SU-DHL-6 (cell line): ENCODE measurements at regions not wholly inside any gene's neighbourhood (a gene's known extent, or its start where the extent isn't known, plus 50 kb on each side); places are given as distances from the start of the nearest gene placed in this dataset.

Source experiments
- H2AFZ ChIP-seq: fragments of 200-600 bp; sonication (generic); 2 replicates; pipeline ENCODE4 v1.6.1; 2014; ENCODE audit warnings: low read depth, mild to moderate bottlenecking, moderate library complexity, mixed read lengths, antibody characterized with exemption, low read length; ENCODE audit not compliant: severe bottlenecking
- H3F3A ChIP-seq: fragments of 200-600 bp; shearing (Covaris generic); 2 replicates; pipeline ENCODE4 v1.6.0; 2016; ENCODE audit warnings: antibody characterized with exemption, mild to moderate bottlenecking; ENCODE audit not compliant: insufficient read depth
- H3K27ac ChIP-seq: fragments of 200-600 bp; sonication (generic); 2 replicates; pipeline ENCODE4 v1.5.1; 2016; ENCODE audit warnings: low read depth, mild to moderate bottlenecking, low read length, moderate library complexity, mixed read lengths
- H3K27me3 ChIP-seq: fragments of 200-600 bp; sonication (generic), shearing (Covaris generic); 2 replicates; pipeline ENCODE4 v1.6.0; 2014; ENCODE audit warnings: mild to moderate bottlenecking, low read length
- H3K36me3 ChIP-seq: fragments of 200-600 bp; sonication (generic); 2 replicates; pipeline ENCODE4 v1.6.1; 2014; ENCODE audit warnings: mild to moderate bottlenecking, low read length, mixed read lengths
- H3K4me2 ChIP-seq: fragments of 300-600, 200-600 bp; shearing (Covaris generic), sonication (generic); 2 replicates; pipeline ENCODE4 v1.6.0; 2014; ENCODE audit warnings: low read length, low read depth, mild to moderate bottlenecking; ENCODE audit not compliant: poor library complexity, severe bottlenecking
- H3K4me3 ChIP-seq: fragments of 200-600 bp; sonication (generic); 2 replicates; pipeline ENCODE4 v1.5.1; 2014; ENCODE audit warnings: antibody characterized with exemption, low read length, mild to moderate bottlenecking, mixed read lengths; ENCODE audit not compliant: insufficient read depth, poor library complexity, severe bottlenecking
- H3K79me2 ChIP-seq: fragments of 200-600 bp; sonication (generic); 2 replicates; pipeline ENCODE4 v1.6.1; 2014; ENCODE audit warnings: mild to moderate bottlenecking, low read length, moderate library complexity; ENCODE audit not compliant: insufficient read depth
- H3K9ac ChIP-seq: fragments of 200-600 bp; sonication (generic); 2 replicates; pipeline ENCODE4 v1.7.0; 2014; ENCODE audit warnings: mild to moderate bottlenecking, low read length
- H3K9me2 ChIP-seq: fragments of 200-600 bp; sonication (generic); replicated peaks from 2 replicates; pipeline ENCODE4 v1.6.1; 2014; ENCODE audit warnings: low read length; ENCODE audit not compliant: insufficient read depth
- H3K9me3 ChIP-seq: fragments of 200-600 bp; sonication (generic); 2 replicates; pipeline ENCODE4 v1.6.1; 2014; ENCODE audit warnings: low read length, mixed read lengths; ENCODE audit not compliant: insufficient read depth
- H4K20me1 ChIP-seq: fragments of 200-600 bp; sonication (generic); 2 replicates; pipeline ENCODE4 v1.6.1; 2014; ENCODE audit warnings: low read depth, mild to moderate bottlenecking, antibody characterized with exemption, low read length, moderate library complexity, mixed read lengths
- CTCF ChIP-seq: fragments of 200-600 bp; sonication (generic); IDR thresholded peaks from one replicate; pipeline ENCODE4 v1.5.1; 2017; ENCODE audit warnings: antibody characterized with exemption, mild to moderate bottlenecking, low read length, moderate library complexity; ENCODE audit not compliant: insufficient read depth, poor library complexity, severe bottlenecking
- EZH2phosphoT487 ChIP-seq: fragments of 200-600 bp; sonication (generic), shearing (Covaris generic); conservative IDR thresholded peaks from 2 replicates; pipeline ENCODE4 v1.6.1; 2018; ENCODE audit warnings: mild to moderate bottlenecking, antibody characterized with exemption, low read length, moderate library complexity, mixed read lengths

GRCh38 chr15:36075333-36075732, 504.1 kb upstream of the CDIN1 start:
- Histone ChIP-seq H3K79me2 (no peaks in the 10 kb centered on the region), H4K20me1 (no peaks in the 10 kb centered on the region), H2AFZ (no peak overlapping the region), H3F3A (no peaks in the 10 kb centered on the region), H3K36me3 (no peaks in the 10 kb centered on the region), H3K9me3 (no peaks in the 10 kb centered on the region), H3K9ac (no peak overlapping the region), H3K9me2 (no peaks in the 10 kb centered on the region), H3K4me3 (no peak overlapping the region), H3K27ac (no peak overlapping the region), H3K27me3 (no peaks in the 10 kb centered on the region), H3K4me2 (no peak overlapping the region)
- TF ChIP-seq CTCF (no peak), EZH2phosphoT487 (no peak)

GRCh38 chr15:36079021-36079420, 500.4 kb upstream of the CDIN1 start:
- H3K9ac ChIP-seq = no peak overlapping the region
- no peak overlapping the region for H3K27ac ChIP-seq
- no peak overlapping the region for H3K4me2 ChIP-seq
- no peaks in the 10 kb centered on the region for H3K9me3 ChIP-seq
- TF ChIP-seq EZH2phosphoT487 (no peak), CTCF (no peak)
- no peaks in the 10 kb centered on the region for H3F3A ChIP-seq
- no peaks in the 10 kb centered on the region for H3K9me2 ChIP-seq
- H3K4me3 ChIP-seq = no peak overlapping the region
- no peaks in the 10 kb centered on the region for H3K27me3 ChIP-seq
- H3K79me2 ChIP-seq = no peaks in the 10 kb centered on the region
- no peaks in the 10 kb centered on the region for H3K36me3 ChIP-seq
- H2AFZ ChIP-seq = no peak overlapping the region
- no peaks in the 10 kb centered on the region for H4K20me1 ChIP-seq

DNA sequence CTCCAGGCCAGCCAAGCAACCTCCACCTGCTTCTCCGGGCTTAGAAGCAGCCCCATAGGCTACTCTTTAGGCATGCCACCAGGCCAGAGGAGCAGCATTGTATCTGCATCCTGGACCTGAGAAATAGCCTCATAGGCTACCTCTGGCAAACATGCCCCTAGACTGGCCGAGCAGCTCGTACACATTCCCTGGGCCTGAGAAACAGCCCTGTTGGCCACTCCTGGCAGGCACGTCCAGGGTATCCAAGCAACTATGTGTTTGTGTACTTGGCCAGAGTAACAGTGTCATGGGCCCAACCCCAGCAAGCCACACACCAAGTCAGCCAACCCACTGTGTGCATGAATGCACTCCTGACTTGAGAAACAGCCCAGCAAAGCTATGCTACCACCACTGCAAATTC, 498.7 kb upstream of the CDIN1 start:
- Histone ChIP-seq H3K9ac (no peak overlapping the region), H3K4me2 (no peak overlapping the region), H4K20me1 (no peaks in the 10 kb centered on the region), H3K27me3 (no peaks in the 10 kb centered on the region), H3F3A (no peaks in the 10 kb centered on the region), H2AFZ (no peak overlapping the region), H3K27ac (no peak overlapping the region), H3K9me2 (no peaks in the 10 kb centered on the region), H3K36me3 (no peaks in the 10 kb centered on the region), H3K4me3 (no peak overlapping the region), H3K79me2 (no peaks in the 10 kb centered on the region), H3K9me3 (no peaks in the 10 kb centered on the region)
- no peak for TF ChIP-seq EZH2phosphoT487
- TF ChIP-seq CTCF = no peak
